Body of pancreas (tissue), 4 donors: ENCODE measurements at regions not wholly inside any gene's neighbourhood (a gene's known extent, or its start where the extent isn't known, plus 50 kb on each side); places are given as distances from the start of the nearest gene placed in this dataset.

Experiments used
- ATAC-seq: fragments of 150-250 bp; one replicate; pipeline ENCODE4 v1.9.1; 2016
- DNase-seq, 4 donors: peaks; one replicate each; pipeline ENCODE4 v3.0.0-alpha.2; 2019
- H3K27ac ChIP-seq, 4 donors: fragments of 200-600 bp; sonication (generic); 1 replicate in 3 of 4; 2 replicates in 1 of 4; pipeline versions ENCODE4 v1.5.1 to v1.6.1; 2016 to 2019; ENCODE audit warnings: mild to moderate bottlenecking in 1 of 4, mixed read lengths in 1 of 4, moderate library complexity in 1 of 4
- H3K27me3 ChIP-seq, 2 donors: fragments of 200-600 bp; sonication (generic); one replicate each; pipeline ENCODE4 v1.6.0; 2016; ENCODE audit warnings: mild to moderate bottlenecking in 1 of 2
- H3K36me3 ChIP-seq, 2 donors: fragments of 200-600 bp; sonication (generic); replicated peaks in 1 of 2; 2 replicates each; pipeline ENCODE4 v1.5.1; 2016; ENCODE audit warnings: low read depth in 2 of 2; ENCODE audit not compliant: insufficient read depth in 1 of 2
- H3K4me1 ChIP-seq: fragments of 200-600 bp; sonication (generic); one replicate; pipeline ENCODE4 v1.6.0; 2016
- H3K4me3 ChIP-seq, 2 donors: fragments of 200-600 bp; sonication (generic); 1 replicate in 1 of 2; 2 replicates in 1 of 2; pipeline ENCODE4 v1.5.1; 2016 to 2019
- H3K9me3 ChIP-seq, 3 donors: fragments of 200-600 bp; sonication (generic); 1 replicate in 2 of 3; 2 replicates in 1 of 3; pipeline ENCODE4 v1.5.1; 2016
- POLR2A ChIP-seq, 3 donors: fragments of 450-650 bp; IDR thresholded peaks; one replicate each; pipeline ENCODE4 v1.6.1; 2016; ENCODE audit warnings: antibody characterized with exemption in 3 of 3, mild to moderate bottlenecking in 2 of 3
- WGBS, 2 donors: methylation state at CpG; one replicate each; pipeline ENCODE4 v1.1.5; 2017; 5-methylcytosine and 5-hydroxymethylcytosine counted together
- intact Hi-C: fragments of 100-400 bp; cut with DNase I; formaldehyde crosslinking; loops from one replicate; pipeline ENCODE4 v1.15.1; 2023
- TF ChIP-seq, protein P1 (sequence below), 7 experiments: fragments of 450-650 bp in 4 of 7; fragments of 200-600 bp in 3 of 7; sonication (generic) in 3 of 7; IDR thresholded peaks; one replicate each; pipeline ENCODE4 v1.5.1; 2016 to 2019; ENCODE audit warnings: antibody characterized with exemption in 7 of 7

DNA sequence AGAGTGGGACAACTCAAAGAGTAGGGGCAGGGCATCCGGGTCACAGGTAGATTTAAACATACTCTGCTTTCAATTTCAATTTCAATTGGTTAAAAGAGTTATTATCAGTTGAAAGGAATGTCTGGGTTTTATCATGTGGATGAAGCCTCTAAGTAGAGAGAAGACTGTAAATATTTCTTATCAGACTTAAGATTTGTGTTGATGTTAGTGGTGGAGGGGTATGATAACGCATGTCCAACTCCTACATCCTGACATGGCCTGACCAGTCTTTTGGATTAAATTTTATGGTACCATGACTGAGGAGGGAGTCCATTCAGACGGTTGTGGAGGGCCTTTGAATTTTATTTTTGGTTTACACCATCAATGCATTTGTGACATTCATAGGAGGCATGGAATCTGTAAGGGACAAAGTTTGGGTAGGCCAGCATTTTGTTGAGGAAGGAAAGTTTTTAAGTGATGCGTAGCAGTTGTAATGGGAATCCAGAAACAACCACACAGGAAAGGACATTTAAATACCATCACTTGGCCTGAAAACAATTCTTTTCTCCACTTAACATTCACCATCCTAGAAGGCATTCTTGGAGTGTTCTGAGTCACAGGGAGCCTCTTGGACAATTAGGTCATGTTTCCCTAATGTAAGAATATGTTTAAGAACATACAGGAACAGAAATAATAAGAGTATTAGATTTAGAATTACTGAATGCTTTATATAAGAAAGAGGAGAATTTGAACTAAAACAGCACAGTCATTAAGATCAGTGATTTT, 371.9 kb downstream of the ATP23 start:
- no peak overlapping the region for H3K4me3 ChIP-seq
- no peaks in the 10 kb centered on the region for H3K27me3 ChIP-seq
- no peak for TF ChIP-seq POLR2A (IDR thresholded peaks at IDR 0.05)
- TF ChIP-seq, protein P1, sequence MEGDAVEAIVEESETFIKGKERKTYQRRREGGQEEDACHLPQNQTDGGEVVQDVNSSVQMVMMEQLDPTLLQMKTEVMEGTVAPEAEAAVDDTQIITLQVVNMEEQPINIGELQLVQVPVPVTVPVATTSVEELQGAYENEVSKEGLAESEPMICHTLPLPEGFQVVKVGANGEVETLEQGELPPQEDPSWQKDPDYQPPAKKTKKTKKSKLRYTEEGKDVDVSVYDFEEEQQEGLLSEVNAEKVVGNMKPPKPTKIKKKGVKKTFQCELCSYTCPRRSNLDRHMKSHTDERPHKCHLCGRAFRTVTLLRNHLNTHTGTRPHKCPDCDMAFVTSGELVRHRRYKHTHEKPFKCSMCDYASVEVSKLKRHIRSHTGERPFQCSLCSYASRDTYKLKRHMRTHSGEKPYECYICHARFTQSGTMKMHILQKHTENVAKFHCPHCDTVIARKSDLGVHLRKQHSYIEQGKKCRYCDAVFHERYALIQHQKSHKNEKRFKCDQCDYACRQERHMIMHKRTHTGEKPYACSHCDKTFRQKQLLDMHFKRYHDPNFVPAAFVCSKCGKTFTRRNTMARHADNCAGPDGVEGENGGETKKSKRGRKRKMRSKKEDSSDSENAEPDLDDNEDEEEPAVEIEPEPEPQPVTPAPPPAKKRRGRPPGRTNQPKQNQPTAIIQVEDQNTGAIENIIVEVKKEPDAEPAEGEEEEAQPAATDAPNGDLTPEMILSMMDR (IDR thresholded peaks at IDR 0.05): no peak
- DNase-seq (no peak), ATAC-seq (no peak)
- H3K36me3 ChIP-seq: no peaks in the 10 kb centered on the region
- intact Hi-C loops: no loop called here
- H3K27ac ChIP-seq: no peak overlapping the region
- no peaks in the 10 kb centered on the region for H3K9me3 ChIP-seq
- 83 to 84% methylated on average over 4 of the region's 4 CpGs for WGBS, 2 donors
- H3K4me1 ChIP-seq: peaks cover 9% of the 10 kb centered on the region

DNA sequence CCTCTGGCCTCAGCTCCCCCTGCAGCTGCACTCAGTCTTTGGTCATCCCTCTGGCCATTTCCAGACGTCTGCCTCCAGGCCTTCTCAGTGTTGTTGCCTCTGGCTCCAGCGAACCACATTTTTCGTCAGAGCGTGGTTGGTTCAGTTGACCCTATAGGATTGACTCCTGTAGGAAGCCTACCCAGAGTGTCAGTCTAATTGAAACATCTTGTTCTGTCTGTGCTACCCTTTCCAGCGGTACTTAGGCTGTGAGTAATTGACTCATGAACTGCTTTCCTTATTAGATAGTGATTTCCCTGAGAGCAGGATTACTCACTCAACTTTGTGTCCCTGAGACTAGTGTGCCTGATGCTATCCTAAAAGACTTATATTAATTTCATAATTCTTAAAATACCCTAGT, 373.2 kb downstream of the ATP23 start:
- Histone ChIP-seq H3K27me3 (no peaks in the 10 kb centered on the region), H3K27ac (no peak overlapping the region), H3K4me3 (no peak overlapping the region), H3K9me3 (no peaks in the 10 kb centered on the region), H3K4me1 (peaks cover 9% of the 10 kb centered on the region), H3K36me3 (no peaks in the 10 kb centered on the region)
- intact Hi-C loops: no loop called here
- ATAC-seq (no peak), DNase-seq (no peak)
- TF ChIP-seq, protein P1 (IDR thresholded peaks at IDR 0.05): no peak
- TF ChIP-seq POLR2A (IDR thresholded peaks at IDR 0.05): no peak
- WGBS, 2 donors: 82 to 86% methylated on average over 5 of the region's 5 CpGs

DNA sequence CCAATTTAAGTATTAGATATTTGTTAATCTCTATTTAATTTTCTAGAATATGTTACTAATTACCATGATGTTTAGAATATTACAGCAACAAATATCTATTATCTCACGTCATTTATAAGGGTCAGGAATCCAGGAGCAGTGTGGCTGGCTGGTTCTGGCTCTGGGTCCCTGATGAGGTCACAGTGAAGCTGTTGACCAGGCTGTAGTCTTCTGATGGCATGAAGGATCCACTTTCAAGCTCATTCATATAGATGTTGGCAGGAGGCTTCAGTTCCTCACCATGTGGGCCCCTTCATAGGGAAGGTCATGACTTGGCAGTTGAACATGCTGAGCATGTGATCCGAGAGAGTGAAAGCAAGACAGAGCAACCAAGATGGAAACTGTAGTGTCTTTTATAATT, 375.6 kb downstream of the ATP23 start:
- ATAC-seq: no peak
- no peaks in the 10 kb centered on the region for H3K27me3 ChIP-seq
- DNase-seq: no peak
- intact Hi-C loops: no loop called here
- WGBS, 2 donors: 66 to 70% methylated on average over 2 of the region's 2 CpGs
- H3K27ac ChIP-seq: no peak overlapping the region
- no peaks in the 10 kb centered on the region for H3K36me3 ChIP-seq
- peaks cover 5% of the 10 kb centered on the region for H3K4me1 ChIP-seq
- TF ChIP-seq, protein P1 (IDR thresholded peaks at IDR 0.05): no peak
- no peak for TF ChIP-seq POLR2A (IDR thresholded peaks at IDR 0.05)
- no peaks in the 10 kb centered on the region for H3K9me3 ChIP-seq
- H3K4me3 ChIP-seq: no peak overlapping the region

DNA sequence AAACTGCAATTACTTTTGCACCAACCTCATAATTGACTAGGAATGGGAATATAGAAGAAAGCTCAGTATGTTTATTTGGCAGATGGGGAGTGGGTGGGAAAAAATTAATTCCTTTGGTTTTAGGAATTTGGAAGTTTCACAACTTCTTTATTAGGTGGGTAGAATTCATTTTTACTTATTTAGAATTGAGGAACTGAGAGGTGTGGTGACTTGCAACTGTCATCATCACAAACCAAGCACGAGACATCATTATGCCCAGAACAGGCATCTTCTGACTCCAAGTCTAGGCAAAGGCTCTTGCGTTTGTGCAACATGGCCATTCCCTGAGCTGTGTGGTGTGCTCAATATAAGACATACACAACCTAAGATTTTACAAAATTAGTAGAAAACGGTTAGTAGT, 380.0 kb downstream of the ATP23 start:
- 80 to 95% methylated on average over 3 of the region's 3 CpGs for WGBS, 2 donors
- no peaks in the 10 kb centered on the region for H3K27me3 ChIP-seq
- no peak for DNase-seq
- H3K27ac ChIP-seq: no peak overlapping the region
- TF ChIP-seq POLR2A (IDR thresholded peaks at IDR 0.05): no peak
- TF ChIP-seq, protein P1 (IDR thresholded peaks at IDR 0.05): no peak
- no peak overlapping the region for H3K4me3 ChIP-seq
- intact Hi-C loops: no loop called here
- no peaks in the 10 kb centered on the region for H3K36me3 ChIP-seq
- H3K9me3 ChIP-seq: no peaks in the 10 kb centered on the region
- peaks cover 1% of the 10 kb centered on the region for H3K4me1 ChIP-seq
- no peak for ATAC-seq

DNA sequence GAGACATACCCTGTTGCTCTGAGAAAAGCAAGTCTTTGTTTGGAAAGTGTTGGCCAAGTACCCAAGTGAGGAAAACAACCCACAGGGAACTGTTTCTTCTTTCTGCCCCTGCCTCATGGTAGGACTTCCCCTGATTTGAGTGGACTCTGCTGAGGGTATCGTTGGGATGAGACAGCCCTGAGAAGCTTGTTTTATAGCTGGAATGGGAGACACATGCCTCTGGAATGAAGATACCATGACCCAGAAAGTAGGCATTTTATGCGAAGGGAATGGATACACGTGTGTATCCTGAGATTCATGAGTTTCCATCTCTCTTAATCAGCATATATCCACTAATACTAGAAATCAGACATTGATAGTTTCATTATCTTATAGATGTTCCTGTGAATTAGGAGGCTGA, 382.3 kb downstream of the ATP23 start:
- 79 to 84% methylated on average over 3 of the region's 3 CpGs for WGBS, 2 donors

More for the DNA sequence above, 382.3 kb downstream of the ATP23 start:
- intact Hi-C loops: no loop called here
- Histone ChIP-seq H3K9me3 (no peaks in the 10 kb centered on the region), H3K36me3 (no peaks in the 10 kb centered on the region), H3K4me3 (no peak overlapping the region), H3K27me3 (no peaks in the 10 kb centered on the region), H3K27ac (no peak overlapping the region), H3K4me1 (no peaks in the 10 kb centered on the region)
- ATAC-seq (no peak), DNase-seq (no peak)
- TF ChIP-seq, protein P1 (IDR thresholded peaks at IDR 0.05): no peak
- no peak for TF ChIP-seq POLR2A (IDR thresholded peaks at IDR 0.05)
